Endothelial cell of hepatic sinusoid (primary cell): ENCODE measurements at regions not wholly inside any gene's neighbourhood (a gene's known extent, or its start where the extent isn't known, plus 50 kb on each side); places are given as distances from the start of the nearest gene placed in this dataset.
"Not testable (repeated sequence)": the region's sequence is repeated elsewhere in the genome, so short reads cannot be mapped to it uniquely, and the experiment has no call there.

Experiments used
- in situ Hi-C: cut with HindIII; loops from 2 replicates; pipeline ENCODE4 v1.10.0; 2017; ENCODE audit warnings: low sequenced_read_pairs

GRCh38 chr13:75986818-75987217, 350.7 kb downstream of the LMO7 start:
- in situ Hi-C loops = no loop called here

GRCh38 chr13:75985132-75985531, 349.0 kb downstream of the LMO7 start:
- in situ Hi-C loops = no loop called here

GRCh38 chr13:75978818-75979217, 342.7 kb downstream of the LMO7 start:
- in situ Hi-C loops = no loop called here

GRCh38 chr13:75968103-75968838, 332.1 kb downstream of the LMO7 start:
- in situ Hi-C loops = no loop called here

- in situ Hi-C loops = no loop called here
Measured at GRCh38 chr13:75963302-75963701, 327.2 kb downstream of the LMO7 start.

- in situ Hi-C loops = no loop called here
Measured at GRCh38 chr13:75961911-75962310, 325.8 kb downstream of the LMO7 start.

- in situ Hi-C loops = no loop called here
Measured at GRCh38 chr13:75960538-75960994, 324.4 kb downstream of the LMO7 start.

GRCh38 chr13:75959861-75960481, 323.8 kb downstream of the LMO7 start:
- in situ Hi-C loops = no loop called here

- in situ Hi-C loops = not testable (repeated sequence)
Measured at GRCh38 chr13:75953589-75953988, 317.5 kb downstream of the LMO7 start.

- in situ Hi-C loops = no loop called here
Measured at GRCh38 chr13:75947448-75947847, 311.3 kb downstream of the LMO7 start.

- in situ Hi-C loops = no loop called here
Measured at GRCh38 chr13:75946536-75947284, 310.6 kb downstream of the LMO7 start.

GRCh38 chr13:75945841-75946482, 309.8 kb downstream of the LMO7 start:
- in situ Hi-C loops = no loop called here

GRCh38 chr13:75938811-75939560, 302.9 kb downstream of the LMO7 start:
- in situ Hi-C loops = no loop called here

- in situ Hi-C loops = no loop called here
Measured at GRCh38 chr13:75936791-75937190, 300.7 kb downstream of the LMO7 start.

- in situ Hi-C loops = no loop called here
Measured at GRCh38 chr13:75935805-75936204, 299.7 kb downstream of the LMO7 start.

- in situ Hi-C loops = no loop called here
Measured at GRCh38 chr13:75934889-75935288, 298.8 kb downstream of the LMO7 start.

GRCh38 chr13:75932636-75933035, 296.5 kb downstream of the LMO7 start:
- in situ Hi-C loops = no loop called here

GRCh38 chr13:75931116-75931515, 295.0 kb downstream of the LMO7 start:
- in situ Hi-C loops = no loop called here

GRCh38 chr13:75929076-75929475, 292.9 kb downstream of the LMO7 start:
- in situ Hi-C loops = no loop called here

- in situ Hi-C loops = no loop called here
Measured at GRCh38 chr13:75927183-75927669, 291.1 kb downstream of the LMO7 start.
